Activated CD4-positive, alpha-beta memory T cell treated with anti-CD3 and anti-CD28 coated beads, Interleukin-2, amount 10 ng/mL, durations not matched to agents 7 days and 5 days (primary cell): ENCODE measurements at regions not wholly inside any gene's neighbourhood (a gene's known extent, or its start where the extent isn't known, plus 50 kb on each side); places are given as distances from the start of the nearest gene placed in this dataset.

Experiments
- CTCF ChIA-PET: fragments of 350-600 bp; sonication (Branson Sonifier 250); formaldehyde crosslinking; loops from one replicate; lab custom pipeline; 2021; ENCODE audit warnings: antibody characterized with exemption, inconsistent platforms; lab: Charles Lee
- POLR2A ChIA-PET: fragments of 350-600 bp; sonication (Branson Sonifier 250); formaldehyde crosslinking; loops from one replicate; lab custom pipeline; 2021; ENCODE audit warnings: antibody characterized with exemption; lab: Charles Lee
- DNase-seq: peaks from one replicate; pipeline ENCODE4 v3.0.0-alpha.2; 2020
- H3K27ac Mint-ChIP-seq: one replicate; pipeline ENCODE4 v1.8.0; 2021; ENCODE audit warnings: mild to moderate bottlenecking, mixed read lengths
- H3K27me3 Mint-ChIP-seq: one replicate; pipeline ENCODE4 v1.8.0; 2021; ENCODE audit warnings: mixed read lengths
- H3K36me3 Mint-ChIP-seq: one replicate; pipeline ENCODE4 v1.8.0; 2021; ENCODE audit warnings: low read depth, mixed read lengths
- H3K4me1 Mint-ChIP-seq: one replicate; pipeline ENCODE4 v1.8.0; 2021; ENCODE audit warnings: mixed read lengths
- H3K4me3 Mint-ChIP-seq: one replicate; pipeline ENCODE4 v1.8.0; 2021; ENCODE audit warnings: mild to moderate bottlenecking, mixed read lengths
- H3K9me3 Mint-ChIP-seq: one replicate; pipeline ENCODE4 v1.8.0; 2021; ENCODE audit warnings: mixed read lengths

DNA sequence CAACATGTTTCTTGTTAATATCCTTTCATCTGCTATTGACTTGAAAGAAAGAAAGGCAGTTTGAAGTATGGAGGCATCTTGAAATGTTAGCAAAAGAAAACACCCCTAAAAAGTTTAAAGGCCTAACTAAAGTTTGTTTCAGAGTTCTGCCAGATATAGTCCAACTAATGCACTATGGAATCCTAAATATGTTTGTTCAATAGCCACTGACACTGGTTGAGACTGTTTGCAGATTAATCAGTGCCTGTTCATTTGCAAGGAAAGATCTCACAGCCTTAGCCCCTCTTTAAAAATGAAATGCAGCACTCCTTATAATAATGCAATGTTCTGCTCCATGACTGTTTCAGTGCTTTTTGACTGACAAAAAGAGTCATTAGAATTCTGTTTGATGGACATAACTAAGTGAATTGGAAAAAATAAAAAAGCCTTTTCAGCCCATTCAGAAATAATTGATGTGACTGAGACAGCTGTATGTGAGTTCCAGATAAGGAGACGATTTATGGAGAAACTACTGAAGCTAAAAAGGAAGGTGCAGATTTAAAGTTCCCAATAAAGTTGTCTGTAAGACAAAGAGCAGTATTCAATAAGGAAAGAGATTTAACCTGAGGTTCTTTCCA, 192.0 kb downstream of the PCDH7 start:
- POLR2A ChIA-PET: no interaction called here
- CTCF ChIA-PET: no interaction called here
- Mint-ChIP-seq H3K9me3 (peaks cover 11% of the 10 kb centered on the region), H3K4me1 (no peaks in the 10 kb centered on the region), H3K36me3 (no peaks in the 10 kb centered on the region), H3K27me3 (no peaks in the 10 kb centered on the region), H3K4me3 (no peak overlapping the region), H3K27ac (no peak overlapping the region)
- DNase-seq: no peak

DNA sequence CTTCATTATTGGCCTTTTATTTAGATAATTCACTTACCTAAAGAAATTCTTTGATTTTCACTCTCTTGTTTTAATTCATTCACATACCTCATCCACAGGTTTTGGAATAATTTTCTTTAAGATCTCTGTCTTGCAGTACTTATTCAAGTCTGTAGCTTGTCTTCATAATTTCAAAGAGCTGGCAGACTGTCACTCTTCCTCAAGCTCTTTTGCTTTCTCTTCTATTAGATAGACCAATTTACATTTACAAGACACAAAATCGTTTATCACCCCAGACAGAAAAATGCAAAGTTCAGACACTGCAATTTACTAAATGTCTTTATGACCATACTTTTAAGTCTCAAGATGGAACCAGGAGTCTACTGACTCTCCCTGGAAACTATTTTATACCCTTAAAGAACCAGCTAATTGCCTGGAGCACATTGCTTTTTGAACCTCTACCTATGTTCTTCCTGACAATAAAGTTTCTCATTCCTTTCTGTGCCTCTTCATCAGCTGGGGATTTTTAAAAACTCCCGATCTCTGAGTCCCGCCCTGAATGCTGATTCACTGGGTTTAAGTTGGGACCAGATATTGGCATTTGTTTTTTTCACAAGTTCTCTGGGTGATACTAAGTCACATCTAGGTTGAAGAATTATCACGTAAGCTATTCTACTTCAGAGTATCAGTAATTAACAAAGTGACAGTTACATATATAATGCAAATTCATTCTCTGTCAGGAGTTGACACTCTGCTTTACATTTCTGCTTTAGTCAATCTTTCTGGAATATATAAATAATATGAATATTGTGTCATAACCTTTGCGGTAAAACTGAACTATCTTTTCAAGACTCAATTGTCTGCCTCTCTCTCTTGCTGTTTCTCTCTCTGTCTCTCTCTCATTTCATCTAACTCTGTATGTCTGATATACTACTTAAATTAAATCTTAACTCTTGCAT, 196.4 kb downstream of the PCDH7 start:
- Mint-ChIP-seq H3K36me3 (no peaks in the 10 kb centered on the region), H3K27ac (no peak overlapping the region), H3K27me3 (no peaks in the 10 kb centered on the region), H3K4me1 (no peaks in the 10 kb centered on the region), H3K9me3 (peaks cover 2% of the 10 kb centered on the region), H3K4me3 (no peak overlapping the region)
- ChIA-PET CTCF (no interaction called here), POLR2A (no interaction called here)
- no peak for DNase-seq

DNA sequence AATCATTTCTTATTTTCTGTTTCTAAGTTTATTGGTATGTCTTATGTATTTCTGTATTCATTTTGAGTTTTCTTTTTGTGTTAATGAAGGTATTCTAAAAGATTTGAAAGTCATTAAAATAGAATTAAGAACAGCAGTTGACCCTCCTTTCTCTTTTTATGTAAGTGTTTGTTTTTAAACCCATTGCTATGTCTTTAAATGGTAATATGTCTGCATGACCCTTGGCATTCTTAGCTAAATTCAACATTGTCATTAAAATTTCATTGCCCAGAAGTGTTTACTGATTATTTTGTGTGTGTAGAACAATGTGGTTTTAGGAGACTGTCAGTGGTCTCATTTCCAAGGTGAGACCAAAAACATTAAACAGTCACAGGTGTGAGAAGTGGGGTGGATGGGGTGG, 197.8 kb downstream of the PCDH7 start:
- POLR2A ChIA-PET: no interaction called here
- Mint-ChIP-seq H3K27me3 (no peaks in the 10 kb centered on the region), H3K4me1 (no peaks in the 10 kb centered on the region), H3K36me3 (no peaks in the 10 kb centered on the region), H3K27ac (no peak overlapping the region), H3K4me3 (no peak overlapping the region), H3K9me3 (peaks cover 2% of the 10 kb centered on the region)
- CTCF ChIA-PET: no interaction called here
- DNase-seq: no peak

DNA sequence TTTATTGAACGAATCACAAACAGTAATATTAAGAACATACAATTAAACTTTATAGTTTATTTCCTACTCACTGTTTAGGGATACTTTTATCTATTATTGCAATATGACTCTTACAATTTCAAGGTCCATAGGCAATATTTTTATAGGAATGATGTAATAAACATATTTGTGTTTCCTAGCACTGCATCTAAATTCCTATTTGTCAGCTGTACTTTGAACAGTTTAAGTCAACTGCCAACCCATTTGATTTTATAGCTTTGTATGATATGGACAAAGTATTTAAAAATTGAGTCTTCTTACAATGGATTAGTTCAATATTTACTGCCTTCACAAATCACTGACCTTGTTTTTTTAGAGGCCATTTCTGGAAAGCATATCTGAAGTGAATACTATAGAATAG, 199.3 kb downstream of the PCDH7 start:
- Mint-ChIP-seq H3K4me3 (no peak overlapping the region), H3K36me3 (no peaks in the 10 kb centered on the region), H3K27me3 (no peaks in the 10 kb centered on the region), H3K27ac (no peak overlapping the region), H3K9me3 (peaks cover 2% of the 10 kb centered on the region), H3K4me1 (no peaks in the 10 kb centered on the region)
- POLR2A ChIA-PET: no interaction called here
- CTCF ChIA-PET: no interaction called here
- DNase-seq: no peak

DNA sequence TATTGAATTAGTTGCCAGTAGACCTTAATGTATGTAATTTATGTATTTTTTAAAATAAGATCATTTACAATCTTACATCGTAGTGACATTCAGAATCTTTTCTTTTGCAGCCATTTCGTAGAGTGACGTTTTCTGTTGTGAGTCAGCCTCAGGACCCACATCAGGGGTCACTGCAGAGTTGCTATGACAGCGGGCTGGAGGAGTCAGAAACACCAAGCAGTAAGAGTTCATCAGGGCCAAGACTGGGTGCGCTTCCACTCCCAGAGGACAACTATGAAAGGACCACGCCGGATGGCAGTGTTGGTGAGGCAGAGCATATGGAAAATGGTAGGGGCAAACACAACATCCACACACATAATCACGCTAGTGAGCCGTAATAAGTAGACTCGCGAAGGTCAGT, 199.9 kb downstream of the PCDH7 start:
- H3K9me3 Mint-ChIP-seq: peaks cover 2% of the 10 kb centered on the region
- no peaks in the 10 kb centered on the region for H3K27me3 Mint-ChIP-seq
- ChIA-PET POLR2A (no interaction called here), CTCF (no interaction called here)
- DNase-seq: no peak
- no peaks in the 10 kb centered on the region for H3K36me3 Mint-ChIP-seq
- no peak overlapping the region for H3K4me3 Mint-ChIP-seq
- no peak overlapping the region for H3K27ac Mint-ChIP-seq
- H3K4me1 Mint-ChIP-seq: no peaks in the 10 kb centered on the region

DNA sequence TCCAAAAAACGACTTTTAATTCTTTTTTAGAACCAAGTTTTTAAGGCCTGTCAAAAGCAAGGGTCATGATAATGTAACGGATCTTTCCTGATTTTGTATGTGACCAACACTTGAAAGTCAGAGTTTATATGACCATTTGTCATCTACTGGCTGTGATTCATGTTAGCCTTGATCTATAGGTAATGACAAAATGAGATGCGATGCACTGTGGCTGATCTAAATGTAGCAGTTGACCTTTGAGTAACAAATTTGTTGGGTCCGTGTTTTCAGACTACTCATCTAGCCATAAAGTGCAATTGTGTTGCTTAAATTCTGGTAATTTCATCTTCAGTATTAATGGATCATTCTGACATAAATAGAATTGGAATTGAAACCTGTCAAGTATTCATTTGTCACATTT, 202.5 kb downstream of the PCDH7 start:
- DNase-seq: no peak
- peaks cover 6% of the 10 kb centered on the region for H3K9me3 Mint-ChIP-seq
- no peak overlapping the region for H3K4me3 Mint-ChIP-seq
- H3K27me3 Mint-ChIP-seq: no peaks in the 10 kb centered on the region
- H3K4me1 Mint-ChIP-seq: no peaks in the 10 kb centered on the region
- ChIA-PET POLR2A (no interaction called here), CTCF (no interaction called here)
- H3K27ac Mint-ChIP-seq: no peak overlapping the region
- H3K36me3 Mint-ChIP-seq: no peaks in the 10 kb centered on the region

DNA sequence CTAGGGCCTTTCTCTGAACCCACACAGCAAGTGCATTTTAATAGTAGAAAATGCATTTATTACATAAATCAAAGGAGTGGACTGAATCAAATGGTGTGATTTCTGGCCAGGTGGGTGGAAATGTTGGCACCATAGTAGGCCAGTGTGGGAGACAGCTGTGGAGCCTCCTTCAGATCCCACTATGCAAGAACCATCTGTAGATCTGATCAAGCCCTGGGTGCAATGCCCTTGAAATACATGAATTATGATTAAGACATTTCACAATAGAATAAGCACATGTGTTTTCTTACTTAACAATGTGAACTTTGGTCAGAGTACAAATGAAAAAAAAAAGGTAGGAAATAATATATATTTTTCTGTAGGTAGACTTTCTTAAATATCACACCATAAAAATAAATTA, 204.3 kb downstream of the PCDH7 start:
- H3K4me1 Mint-ChIP-seq: no peaks in the 10 kb centered on the region
- DNase-seq: no peak
- H3K4me3 Mint-ChIP-seq: no peak overlapping the region
- no peaks in the 10 kb centered on the region for H3K27me3 Mint-ChIP-seq
- POLR2A ChIA-PET: no interaction called here
- H3K9me3 Mint-ChIP-seq: peaks cover 6% of the 10 kb centered on the region
- no peak overlapping the region for H3K27ac Mint-ChIP-seq
- no peaks in the 10 kb centered on the region for H3K36me3 Mint-ChIP-seq
- CTCF ChIA-PET: no interaction called here

DNA sequence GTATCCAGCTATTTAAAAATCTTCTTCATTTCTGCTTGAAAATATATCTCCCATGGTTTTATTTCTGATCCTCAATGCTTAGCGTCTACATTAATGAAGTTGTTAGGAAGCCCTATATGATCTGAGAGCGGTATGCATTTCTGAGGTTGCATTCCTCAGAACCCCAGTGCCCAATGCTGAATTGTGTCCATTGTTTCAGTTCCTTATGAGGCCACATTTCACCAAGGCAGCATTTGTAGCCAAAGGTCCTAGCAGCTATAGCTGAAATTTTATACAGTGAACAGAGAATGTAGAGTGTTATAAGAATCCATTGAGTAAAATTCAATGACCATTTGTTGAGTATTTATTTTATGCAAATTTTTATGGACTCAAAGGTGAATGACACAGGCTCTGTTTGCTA, 209.5 kb downstream of the PCDH7 start:
- H3K9me3 Mint-ChIP-seq: peaks cover 11% of the 10 kb centered on the region
- H3K36me3 Mint-ChIP-seq: no peaks in the 10 kb centered on the region
- CTCF ChIA-PET: no interaction called here
- DNase-seq: no peak
- H3K4me3 Mint-ChIP-seq: no peak overlapping the region
- POLR2A ChIA-PET: no interaction called here
- H3K4me1 Mint-ChIP-seq: no peaks in the 10 kb centered on the region
- H3K27ac Mint-ChIP-seq: no peak overlapping the region
- no peaks in the 10 kb centered on the region for H3K27me3 Mint-ChIP-seq

DNA sequence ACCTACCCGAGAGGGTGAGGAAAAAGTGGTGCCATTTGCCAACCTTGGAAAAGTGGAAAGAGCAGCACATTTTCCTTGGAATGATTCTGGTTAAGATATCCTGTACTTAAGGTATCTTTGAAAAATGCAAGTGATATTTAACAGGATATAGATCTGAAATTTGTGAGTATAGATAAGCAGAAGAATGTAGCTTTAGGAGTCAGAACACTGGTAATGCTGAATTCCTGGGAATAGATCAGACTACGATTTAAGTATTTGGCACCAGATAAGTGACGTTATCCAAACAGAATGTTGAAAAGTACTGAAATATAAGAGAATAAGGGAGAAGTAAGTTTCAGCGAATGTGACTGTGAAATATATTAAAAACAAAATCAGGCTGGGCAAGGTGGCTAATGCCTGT, 210.1 kb downstream of the PCDH7 start:
- H3K9me3 Mint-ChIP-seq: peaks cover 11% of the 10 kb centered on the region
- H3K27ac Mint-ChIP-seq: no peak overlapping the region
- CTCF ChIA-PET: no interaction called here
- H3K4me1 Mint-ChIP-seq: no peaks in the 10 kb centered on the region
- POLR2A ChIA-PET: no interaction called here
- H3K36me3 Mint-ChIP-seq: no peaks in the 10 kb centered on the region
- no peak overlapping the region for H3K4me3 Mint-ChIP-seq
- no peaks in the 10 kb centered on the region for H3K27me3 Mint-ChIP-seq
- DNase-seq: no peak

DNA sequence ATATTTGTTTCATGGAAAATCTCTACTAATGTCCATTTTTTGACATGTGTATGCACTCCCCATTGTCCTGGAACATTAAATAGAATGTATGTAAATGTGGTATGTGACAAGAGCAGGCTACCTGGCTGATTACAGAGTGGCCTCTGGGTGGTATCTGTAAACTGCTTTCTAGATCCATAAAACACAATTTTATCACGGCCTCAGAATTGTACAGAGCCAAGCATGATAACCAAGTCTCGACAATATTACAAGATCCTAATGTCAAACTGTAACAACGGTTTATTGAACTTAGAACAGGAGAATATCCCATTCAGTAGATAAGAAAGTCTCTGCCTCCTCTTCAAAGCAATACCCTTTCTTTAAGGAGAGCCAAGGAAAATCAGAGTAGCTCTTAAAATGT, 212.4 kb downstream of the PCDH7 start:
- H3K27me3 Mint-ChIP-seq: no peaks in the 10 kb centered on the region
- no peaks in the 10 kb centered on the region for H3K36me3 Mint-ChIP-seq
- H3K4me3 Mint-ChIP-seq: no peak overlapping the region
- ChIA-PET CTCF (no interaction called here), POLR2A (no interaction called here)
- DNase-seq: no peak
- peaks cover 7% of the 10 kb centered on the region for H3K9me3 Mint-ChIP-seq
- no peak overlapping the region for H3K27ac Mint-ChIP-seq
- H3K4me1 Mint-ChIP-seq: no peaks in the 10 kb centered on the region

DNA sequence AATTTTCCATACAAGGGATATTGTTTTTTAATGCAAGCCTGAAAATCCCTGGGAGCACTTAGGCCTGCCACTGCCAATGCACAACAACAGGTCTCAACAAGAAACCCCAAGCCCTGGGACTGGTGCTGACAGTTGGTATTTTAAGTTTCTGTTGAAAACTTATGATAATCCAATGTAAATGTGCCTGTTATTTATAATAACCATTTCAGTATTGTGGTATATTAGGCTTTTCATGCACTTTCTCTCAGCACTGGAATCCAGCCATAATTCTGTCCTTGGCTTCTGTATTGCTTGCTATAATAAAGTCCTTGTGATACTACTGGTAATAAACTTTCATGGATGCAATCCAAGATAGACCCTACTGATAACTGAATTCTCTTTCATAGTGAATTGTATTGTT, 218.9 kb downstream of the PCDH7 start:
- POLR2A ChIA-PET: no interaction called here
- no peaks in the 10 kb centered on the region for H3K27me3 Mint-ChIP-seq
- no peaks in the 10 kb centered on the region for H3K4me1 Mint-ChIP-seq
- H3K27ac Mint-ChIP-seq: no peak overlapping the region
- CTCF ChIA-PET: no interaction called here
- H3K36me3 Mint-ChIP-seq: no peaks in the 10 kb centered on the region
- H3K4me3 Mint-ChIP-seq: no peak overlapping the region
- no peak for DNase-seq
- peaks cover 2% of the 10 kb centered on the region for H3K9me3 Mint-ChIP-seq

DNA sequence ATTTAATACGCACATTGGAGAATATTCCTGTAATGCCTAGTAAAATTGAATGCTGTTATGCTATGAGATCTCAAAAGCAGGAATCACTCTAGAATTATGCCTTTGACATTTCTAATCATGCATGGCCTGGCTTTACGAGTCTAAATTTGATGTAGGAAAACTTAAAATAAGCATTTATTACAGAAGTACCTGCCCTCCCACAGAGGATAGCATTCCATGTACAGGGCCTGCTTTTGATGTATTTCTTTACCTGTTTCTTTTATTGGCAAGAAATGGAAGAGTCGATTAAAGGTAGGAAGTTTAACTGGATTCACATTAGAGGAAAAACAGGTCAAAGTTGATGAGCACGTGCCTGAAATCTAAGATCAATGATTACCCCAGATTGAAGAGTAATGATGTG, 219.5 kb downstream of the PCDH7 start:
- H3K27ac Mint-ChIP-seq: no peak overlapping the region
- H3K27me3 Mint-ChIP-seq: no peaks in the 10 kb centered on the region
- H3K4me3 Mint-ChIP-seq: no peak overlapping the region
- ChIA-PET CTCF (no interaction called here), POLR2A (no interaction called here)
- no peaks in the 10 kb centered on the region for H3K4me1 Mint-ChIP-seq
- DNase-seq: no peak
- no peaks in the 10 kb centered on the region for H3K9me3 Mint-ChIP-seq
- H3K36me3 Mint-ChIP-seq: no peaks in the 10 kb centered on the region

DNA sequence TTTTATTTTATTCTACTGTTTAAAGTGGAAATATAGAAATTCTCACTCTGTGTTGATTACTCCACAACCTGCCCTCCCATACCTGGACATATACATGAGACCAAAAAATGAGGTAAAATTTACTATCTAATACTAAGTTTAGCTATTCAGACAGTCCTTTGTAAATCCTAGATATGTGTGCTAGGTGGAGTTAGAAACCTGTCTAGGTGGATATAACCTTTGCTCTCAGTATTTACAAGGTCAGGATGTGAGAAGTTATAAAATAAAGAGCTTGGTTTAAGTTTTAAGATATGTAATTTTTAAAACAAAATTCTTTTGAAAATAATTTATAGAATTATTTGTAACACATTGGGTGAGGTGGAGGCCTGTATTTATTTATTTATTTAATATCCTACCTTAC, 221.5 kb downstream of the PCDH7 start:
- DNase-seq: no peak
- ChIA-PET POLR2A (no interaction called here), CTCF (no interaction called here)
- H3K9me3 Mint-ChIP-seq: no peaks in the 10 kb centered on the region
- no peak overlapping the region for H3K4me3 Mint-ChIP-seq
- H3K27ac Mint-ChIP-seq: no peak overlapping the region
- H3K4me1 Mint-ChIP-seq: no peaks in the 10 kb centered on the region
- H3K36me3 Mint-ChIP-seq: no peaks in the 10 kb centered on the region
- no peaks in the 10 kb centered on the region for H3K27me3 Mint-ChIP-seq

DNA sequence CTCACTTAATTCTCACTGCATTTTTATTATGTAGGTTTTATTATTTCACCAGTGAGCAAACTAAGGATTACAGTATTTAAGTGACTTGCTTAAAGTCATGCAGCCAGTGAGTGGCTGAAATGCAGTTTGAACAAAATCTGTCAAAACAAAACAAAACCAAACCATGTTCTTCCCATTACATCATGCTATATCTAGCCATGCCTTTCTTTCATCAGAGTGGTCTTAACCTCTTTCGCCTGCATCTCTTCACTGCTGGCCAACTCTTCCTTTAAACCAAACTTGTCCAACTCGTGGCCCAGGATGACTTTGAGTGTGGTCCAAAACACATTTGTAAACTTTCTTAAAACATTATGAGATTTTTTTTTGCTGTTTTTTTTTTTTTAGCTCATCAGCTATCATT, 223.2 kb downstream of the PCDH7 start:
- no peaks in the 10 kb centered on the region for H3K27me3 Mint-ChIP-seq
- no peaks in the 10 kb centered on the region for H3K36me3 Mint-ChIP-seq
- CTCF ChIA-PET: no interaction called here
- POLR2A ChIA-PET: no interaction called here
- H3K4me3 Mint-ChIP-seq: no peak overlapping the region
- H3K4me1 Mint-ChIP-seq: no peaks in the 10 kb centered on the region
- DNase-seq: no peak
- peaks cover 4% of the 10 kb centered on the region for H3K9me3 Mint-ChIP-seq
- no peak overlapping the region for H3K27ac Mint-ChIP-seq
